Trophoblast cell (in vitro differentiated cells and primary cell): ENCODE measurements at regions not wholly inside any gene's neighbourhood (a gene's known extent, or its start where the extent isn't known, plus 50 kb on each side); places are given as distances from the start of the nearest gene placed in this dataset.

Experiments used
- DNase-seq, 2 donors: peaks; one replicate each; pipeline ENCODE4 v3.0.0-alpha.2; 2016
- H2AFZ ChIP-seq: 2 replicates; pipeline ENCODE4 v1.6.1; 2013; ENCODE audit warnings: low read length, moderate library complexity, mild to moderate bottlenecking; ENCODE audit not compliant: insufficient read depth, poor library complexity
- H2AK5ac ChIP-seq: 2 replicates; pipeline ENCODE4 v1.6.1; 2013; ENCODE audit warnings: mild to moderate bottlenecking, low read length
- H2BK120ac ChIP-seq: 2 replicates; pipeline ENCODE4 v1.6.1; 2013; ENCODE audit warnings: low read length, mild to moderate bottlenecking, moderate library complexity; ENCODE audit not compliant: insufficient read depth, poor library complexity
- H2BK12ac ChIP-seq: 2 replicates; pipeline ENCODE4 v1.6.1; 2013; ENCODE audit warnings: mild to moderate bottlenecking, low read length, moderate library complexity
- H2BK5ac ChIP-seq: 2 replicates; pipeline ENCODE4 v1.6.1; 2013; ENCODE audit warnings: low read length, low read depth, moderate library complexity, mild to moderate bottlenecking; ENCODE audit not compliant: poor library complexity
- H3K14ac ChIP-seq: 2 replicates; pipeline ENCODE4 v1.6.1; 2013; ENCODE audit warnings: mild to moderate bottlenecking, low read length
- H3K18ac ChIP-seq: 2 replicates; pipeline ENCODE4 v1.6.1; 2013; ENCODE audit warnings: mild to moderate bottlenecking, low read length
- H3K23ac ChIP-seq: 2 replicates; pipeline ENCODE4 v1.6.1; 2013; ENCODE audit warnings: low read length
- H3K27ac ChIP-seq: 2 replicates; pipeline ENCODE4 v1.5.1; 2013; ENCODE audit warnings: low read depth, mild to moderate bottlenecking, inconsistent platforms, low read length, moderate library complexity
- H3K27me3 ChIP-seq: 2 replicates; pipeline ENCODE4 v1.6.1; 2013; ENCODE audit warnings: inconsistent platforms, mild to moderate bottlenecking, low read length, moderate library complexity; ENCODE audit not compliant: insufficient read depth
- H3K36me3 ChIP-seq, 2 experiments: 1 replicate in 1 of 2; 2 replicates in 1 of 2; pipeline ENCODE4 v1.6.1; 2013; ENCODE audit warnings: low read length in 2 of 2, mild to moderate bottlenecking in 2 of 2, moderate library complexity in 1 of 2; ENCODE audit not compliant: insufficient read depth in 2 of 2, control insufficient read depth in 1 of 2
- H3K4ac ChIP-seq: 2 replicates; pipeline ENCODE4 v1.6.1; 2013; ENCODE audit warnings: low read depth, mild to moderate bottlenecking, low read length, moderate library complexity
- H3K4me1 ChIP-seq, 2 experiments: 1 replicate in 1 of 2; 2 replicates in 1 of 2; pipeline ENCODE4 v1.6.1; 2013; ENCODE audit warnings: low read length in 2 of 2, mild to moderate bottlenecking in 2 of 2, moderate library complexity in 1 of 2; ENCODE audit not compliant: insufficient read depth in 2 of 2, control insufficient read depth in 1 of 2
- H3K4me2 ChIP-seq: 2 replicates; pipeline ENCODE4 v1.6.1; 2013; ENCODE audit warnings: inconsistent platforms, mild to moderate bottlenecking, low read length, moderate library complexity
- H3K4me3 ChIP-seq: 2 replicates; pipeline ENCODE4 v1.5.1; 2013; ENCODE audit warnings: mild to moderate bottlenecking, low read depth, low read length, inconsistent platforms
- H3K79me1 ChIP-seq: one replicate; pipeline ENCODE4 v1.6.1; 2013; ENCODE audit warnings: low read length
- H3K79me2 ChIP-seq: 2 replicates; pipeline ENCODE4 v1.6.1; 2013; ENCODE audit warnings: low read length, mild to moderate bottlenecking; ENCODE audit not compliant: control insufficient read depth, insufficient read depth, poor library complexity
- H3K9ac ChIP-seq: 2 replicates; pipeline ENCODE4 v1.6.1; 2013; ENCODE audit warnings: mild to moderate bottlenecking, low read length
- H3K9me3 ChIP-seq: 2 replicates; pipeline ENCODE4 v1.6.1; 2013; ENCODE audit warnings: low read depth, mild to moderate bottlenecking, control low read depth, inconsistent platforms, low read length; ENCODE audit not compliant: insufficient read depth
- H4K12ac ChIP-seq: 2 replicates; pipeline ENCODE4 v1.6.1; 2013; ENCODE audit warnings: low read depth, mild to moderate bottlenecking, low read length, moderate library complexity
- H4K8ac ChIP-seq: 2 replicates; pipeline ENCODE4 v1.6.1; 2013; ENCODE audit warnings: low read depth, mild to moderate bottlenecking, low read length, moderate library complexity
- H4K91ac ChIP-seq: one replicate; pipeline ENCODE4 v1.6.1; 2013; ENCODE audit warnings: low read depth, mild to moderate bottlenecking, low read length, moderate library complexity
- WGBS: extraction: QIAGEN DNeasy Blood & Tissue Kit; methylation state at CpG from one replicate; pipeline ENCODE4 v1.1.7; 2013; ENCODE audit warnings: missing lambda C conversion rate; ENCODE audit not compliant: insufficient read length, insufficient coverage; ENCODE audit errors: extremely low coverage; 5-methylcytosine and 5-hydroxymethylcytosine counted together

DNA sequence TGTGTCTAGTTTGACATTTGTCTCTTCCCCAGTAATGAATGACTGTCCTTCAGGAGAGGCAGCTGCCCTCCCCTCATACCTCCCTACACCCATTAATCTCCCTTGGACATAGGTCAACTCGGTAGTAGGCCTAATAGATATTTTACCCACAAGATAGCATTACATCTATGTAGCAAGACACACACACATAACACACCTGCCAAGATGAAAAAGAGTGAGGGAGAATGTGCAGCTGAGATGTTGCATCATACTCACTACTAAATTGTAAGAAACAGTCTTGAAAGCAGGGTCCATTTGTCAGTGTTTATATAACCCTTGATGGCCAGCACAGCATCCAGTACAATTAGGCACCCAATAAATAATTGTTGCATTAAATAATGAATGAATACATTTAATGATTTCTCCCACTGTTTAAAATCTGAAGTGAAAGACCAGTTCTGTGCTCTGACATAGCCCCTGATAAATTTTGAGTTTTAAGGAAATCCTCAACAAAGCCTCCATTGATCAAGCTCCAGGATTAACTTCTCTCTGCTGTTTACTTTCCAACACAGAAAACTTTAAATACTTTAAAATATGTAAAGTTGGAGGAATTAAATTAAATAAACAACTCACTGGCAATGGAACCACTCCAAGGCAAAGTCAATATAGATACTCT, 440.8 kb upstream of the RASGEF1B start:
- Histone ChIP-seq H2BK12ac (no peak overlapping the region), H3K4ac (no peak overlapping the region), H3K14ac (no peak overlapping the region), H3K79me1 (no peaks in the 10 kb centered on the region), H2AFZ (no peak overlapping the region), H2BK120ac (no peak overlapping the region), H2BK5ac (no peak overlapping the region), H3K36me3 (no peaks in the 10 kb centered on the region), H3K27me3 (no peaks in the 10 kb centered on the region), H3K4me1 (no peaks in the 10 kb centered on the region), H3K79me2 (no peaks in the 10 kb centered on the region), H4K8ac (no peak overlapping the region), H3K4me3 (no peak overlapping the region), H3K27ac (no peak overlapping the region), H3K4me2 (no peak overlapping the region), H4K12ac (no peak overlapping the region), H3K9me3 (no peaks in the 10 kb centered on the region), H3K18ac (no peak overlapping the region), H3K23ac (no peak overlapping the region), H3K9ac (no peak overlapping the region), H4K91ac (no peak overlapping the region), H2AK5ac (no peak overlapping the region)
- WGBS = no CpG with 5 or more reads among the region's 1 CpG
- DNase-seq = no peak

DNA sequence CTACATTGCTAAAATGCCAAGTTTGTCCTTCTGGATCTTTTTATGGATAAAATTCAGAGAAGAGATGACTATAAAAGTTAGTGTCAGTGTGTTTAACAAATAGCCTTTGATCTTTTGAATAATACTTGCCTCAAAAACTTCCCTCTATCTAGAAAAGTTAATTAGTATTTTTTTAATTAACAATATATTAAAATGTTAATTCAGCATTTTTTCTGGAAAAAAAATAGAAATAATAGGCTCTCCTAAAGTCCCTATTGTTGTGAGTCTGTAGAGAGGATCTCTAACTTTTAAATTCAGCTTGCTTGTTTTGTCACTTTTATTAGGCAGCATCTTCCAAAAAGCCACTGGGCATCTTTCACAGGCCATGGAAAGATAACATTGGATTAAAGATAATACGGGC, 435.2 kb upstream of the RASGEF1B start:
- H3K23ac ChIP-seq = no peak overlapping the region
- H3K4ac ChIP-seq = no peak overlapping the region
- H2BK5ac ChIP-seq = no peak overlapping the region
- H3K27me3 ChIP-seq = no peaks in the 10 kb centered on the region
- WGBS = no CpG with 5 or more reads among the region's 1 CpG
- no peak overlapping the region for H2AK5ac ChIP-seq
- H4K12ac ChIP-seq = no peak overlapping the region
- no peak overlapping the region for H3K27ac ChIP-seq
- no peak overlapping the region for H3K4me3 ChIP-seq
- H3K4me2 ChIP-seq = no peak overlapping the region
- no peaks in the 10 kb centered on the region for H3K79me2 ChIP-seq
- no peak for DNase-seq
- no peaks in the 10 kb centered on the region for H3K36me3 ChIP-seq
- no peaks in the 10 kb centered on the region for H3K79me1 ChIP-seq
- H3K18ac ChIP-seq = no peak overlapping the region
- no peak overlapping the region for H3K9ac ChIP-seq
- H3K4me1 ChIP-seq = no peaks in the 10 kb centered on the region
- no peak overlapping the region for H4K8ac ChIP-seq
- H2AFZ ChIP-seq = no peak overlapping the region
- no peak overlapping the region for H3K14ac ChIP-seq
- H4K91ac ChIP-seq = no peak overlapping the region
- no peak overlapping the region for H2BK120ac ChIP-seq
- no peak overlapping the region for H2BK12ac ChIP-seq
- H3K9me3 ChIP-seq = no peaks in the 10 kb centered on the region

DNA sequence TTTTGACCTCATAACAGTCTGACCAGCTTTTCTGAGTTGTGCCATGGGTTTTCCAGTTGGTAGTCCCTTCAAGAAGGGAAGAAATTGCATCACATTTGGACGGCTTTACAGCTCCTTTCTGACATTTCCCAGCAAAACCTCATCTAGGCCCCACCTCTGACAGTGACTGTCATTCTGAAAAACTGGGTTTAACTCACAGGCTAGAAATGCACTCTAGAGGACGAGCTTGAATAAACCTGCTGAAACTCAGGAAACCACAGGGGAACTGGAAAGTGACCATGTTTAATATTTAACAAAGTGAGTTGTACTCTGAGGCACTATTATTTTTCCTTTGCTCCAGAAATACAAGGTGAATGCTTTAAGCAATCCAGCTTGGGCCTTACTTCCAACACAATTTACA, 434.3 kb upstream of the RASGEF1B start:
- Histone ChIP-seq H3K4me1 (no peaks in the 10 kb centered on the region), H4K91ac (no peak overlapping the region)

GRCh38 chr4:81904121-81904520, 432.4 kb upstream of the RASGEF1B start:
- Histone ChIP-seq H3K9me3 (no peaks in the 10 kb centered on the region), H3K36me3 (no peaks in the 10 kb centered on the region), H2AFZ (no peak overlapping the region), H3K4ac (no peak overlapping the region), H3K27ac (no peak overlapping the region), H4K8ac (no peak overlapping the region), H3K18ac (no peak overlapping the region), H2BK5ac (no peak overlapping the region), H3K79me2 (no peaks in the 10 kb centered on the region), H3K14ac (no peak overlapping the region), H2BK12ac (no peak overlapping the region), H3K4me3 (no peak overlapping the region), H3K23ac (no peak overlapping the region), H3K79me1 (no peaks in the 10 kb centered on the region), H3K4me1 (no peaks in the 10 kb centered on the region), H2BK120ac (no peak overlapping the region), H3K4me2 (no peak overlapping the region), H2AK5ac (no peak overlapping the region), H4K12ac (no peak overlapping the region), H3K27me3 (no peaks in the 10 kb centered on the region), H3K9ac (no peak overlapping the region), H4K91ac (no peak overlapping the region)
- DNase-seq = no peak
- no CpG with 5 or more reads among the region's 4 CpGs for WGBS

More for the DNA sequence above, 434.3 kb upstream of the RASGEF1B start:
- no peak overlapping the region for H3K4ac ChIP-seq
- no peak overlapping the region for H2BK12ac ChIP-seq
- H4K12ac ChIP-seq = no peak overlapping the region
- no peak overlapping the region for H2AFZ ChIP-seq
- no peak overlapping the region for H3K4me3 ChIP-seq
- no peak overlapping the region for H2BK120ac ChIP-seq
- H3K14ac ChIP-seq = no peak overlapping the region
- no peaks in the 10 kb centered on the region for H3K9me3 ChIP-seq
- no peaks in the 10 kb centered on the region for H3K36me3 ChIP-seq
- no peak overlapping the region for H3K4me2 ChIP-seq
- no peak for DNase-seq
- no peaks in the 10 kb centered on the region for H3K27me3 ChIP-seq
- H2BK5ac ChIP-seq = no peak overlapping the region
- H3K79me2 ChIP-seq = no peaks in the 10 kb centered on the region
- no CpG with 5 or more reads among the region's 2 CpGs for WGBS
- no peak overlapping the region for H3K9ac ChIP-seq
- H4K8ac ChIP-seq = no peak overlapping the region
- H3K18ac ChIP-seq = no peak overlapping the region
- no peak overlapping the region for H3K27ac ChIP-seq
- H3K79me1 ChIP-seq = no peaks in the 10 kb centered on the region
- H2AK5ac ChIP-seq = no peak overlapping the region
- no peak overlapping the region for H3K23ac ChIP-seq
